22Rv1 (cell line): ENCODE measurements at regions not wholly inside any gene's neighbourhood (a gene's known extent, or its start where the extent isn't known, plus 50 kb on each side); places are given as distances from the start of the nearest gene placed in this dataset.

ENCODE experiments used
- CTCF ChIP-seq: fragments of 450-650 bp; IDR thresholded peaks from 2 replicates; pipeline ENCODE4 v1.5.1; 2017; ENCODE audit warnings: mild to moderate bottlenecking
- ZFX ChIP-seq: fragments of 450-650 bp; IDR thresholded peaks from 2 replicates; pipeline ENCODE4 v1.6.1; 2017; ENCODE audit warnings: antibody characterized with exemption, borderline replicate concordance

- TF ChIP-seq CTCF (no peak), ZFX (no peak)
Observed at GRCh38 chr12:21073822-21074460, 57.1 kb upstream of the SLCO1B1 start.
